ENCODE measurements at regions not wholly inside any gene's neighbourhood (a gene's known extent, or its start where the extent isn't known, plus 50 kb on each side); places are given as distances from the start of the nearest gene placed in this dataset.

DNA sequence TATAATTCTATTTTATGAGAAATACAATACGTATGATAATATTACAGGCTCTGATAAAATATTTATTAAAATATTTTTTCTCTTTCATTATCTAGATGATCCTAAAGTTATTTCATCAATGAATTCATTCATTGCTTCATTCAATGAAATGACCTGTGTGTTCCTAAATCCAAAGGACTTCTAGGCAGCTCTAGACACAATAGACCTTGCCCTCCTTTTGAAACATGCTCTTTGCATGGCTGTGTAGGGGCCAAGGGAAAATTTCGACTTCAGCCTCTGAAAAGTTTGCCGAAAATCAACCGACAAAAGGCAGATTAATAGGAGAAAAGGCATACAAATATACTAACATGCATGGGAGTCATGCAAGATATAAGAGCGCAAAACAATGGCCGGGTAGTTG lies 402.0 kb downstream of the ELAVL2 start:
- no peaks in the 10 kb centered on the region for H3K9me3 ChIP-seq (ENCODE audit: low read length)
- no peak overlapping the region for H3K4me3 ChIP-seq (ENCODE audit: low read length)
- no peaks in the 10 kb centered on the region for H3K27me3 ChIP-seq (ENCODE audit: insufficient read depth, low read depth, low read length)
- H4K20me1 ChIP-seq (ENCODE audit: insufficient read depth): no peaks in the 10 kb centered on the region
- H3K79me2 ChIP-seq (replicated peaks; ENCODE audit: insufficient read depth, low read length): no peaks in the 10 kb centered on the region
- H3K9ac ChIP-seq (ENCODE audit: low read length): no peak overlapping the region
- TF ChIP-seq EZH2 (IDR thresholded peaks at IDR 0.05; ENCODE audit: borderline replicate concordance, insufficient read depth, low read length, poor library complexity, severe bottlenecking) (no peak), TAF1 (IDR thresholded peaks at IDR 0.05; ENCODE audit: low read depth) (no peak), POLR2AphosphoS5 (IDR thresholded peaks at IDR 0.05) (no peak), REST (IDR thresholded peaks at IDR 0.05; ENCODE audit: borderline replicate concordance) (no peak), EP300 (conservative IDR thresholded peaks at IDR 0.05; ENCODE audit: poor library complexity, severe bottlenecking) (no peak)
- TF ChIP-seq, protein P1, sequence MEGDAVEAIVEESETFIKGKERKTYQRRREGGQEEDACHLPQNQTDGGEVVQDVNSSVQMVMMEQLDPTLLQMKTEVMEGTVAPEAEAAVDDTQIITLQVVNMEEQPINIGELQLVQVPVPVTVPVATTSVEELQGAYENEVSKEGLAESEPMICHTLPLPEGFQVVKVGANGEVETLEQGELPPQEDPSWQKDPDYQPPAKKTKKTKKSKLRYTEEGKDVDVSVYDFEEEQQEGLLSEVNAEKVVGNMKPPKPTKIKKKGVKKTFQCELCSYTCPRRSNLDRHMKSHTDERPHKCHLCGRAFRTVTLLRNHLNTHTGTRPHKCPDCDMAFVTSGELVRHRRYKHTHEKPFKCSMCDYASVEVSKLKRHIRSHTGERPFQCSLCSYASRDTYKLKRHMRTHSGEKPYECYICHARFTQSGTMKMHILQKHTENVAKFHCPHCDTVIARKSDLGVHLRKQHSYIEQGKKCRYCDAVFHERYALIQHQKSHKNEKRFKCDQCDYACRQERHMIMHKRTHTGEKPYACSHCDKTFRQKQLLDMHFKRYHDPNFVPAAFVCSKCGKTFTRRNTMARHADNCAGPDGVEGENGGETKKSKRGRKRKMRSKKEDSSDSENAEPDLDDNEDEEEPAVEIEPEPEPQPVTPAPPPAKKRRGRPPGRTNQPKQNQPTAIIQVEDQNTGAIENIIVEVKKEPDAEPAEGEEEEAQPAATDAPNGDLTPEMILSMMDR (IDR thresholded peaks at IDR 0.05; ENCODE audit: poor library complexity, severe bottlenecking): no peak
- no peaks in the 10 kb centered on the region for H3K36me3 ChIP-seq (ENCODE audit: insufficient read depth, low read length)
- H3K27ac ChIP-seq (ENCODE audit: low read length): no peak overlapping the region
- H2AFZ ChIP-seq (ENCODE audit: low read depth, low read length): no peak overlapping the region
- no peaks in the 10 kb centered on the region for H3F3A ChIP-seq (ENCODE audit: insufficient read depth, low read length, poor library complexity, severe bottlenecking)
- no peak overlapping the region for H3K4me2 ChIP-seq (ENCODE audit: low read length)
- no peaks in the 10 kb centered on the region for H3K9me2 ChIP-seq (ENCODE audit: insufficient read depth, low read length)

- no peaks in the 10 kb centered on the region for H3K36me3 ChIP-seq (ENCODE audit: insufficient read depth, low read length)
- H3K9me2 ChIP-seq (ENCODE audit: insufficient read depth, low read length): no peaks in the 10 kb centered on the region
- H4K20me1 ChIP-seq (ENCODE audit: insufficient read depth): no peaks in the 10 kb centered on the region
- no peak overlapping the region for H3K4me3 ChIP-seq (ENCODE audit: low read length)
- no peaks in the 10 kb centered on the region for H3K27me3 ChIP-seq (ENCODE audit: insufficient read depth, low read depth, low read length)
- H3K79me2 ChIP-seq (replicated peaks; ENCODE audit: insufficient read depth, low read length): no peaks in the 10 kb centered on the region
- H3K9me3 ChIP-seq (ENCODE audit: low read length): no peaks in the 10 kb centered on the region
- no peak overlapping the region for H3K4me2 ChIP-seq (ENCODE audit: low read length)
- H3K27ac ChIP-seq (ENCODE audit: low read length): no peak overlapping the region
- no peak overlapping the region for H2AFZ ChIP-seq (ENCODE audit: low read depth, low read length)
- TF ChIP-seq EP300 (conservative IDR thresholded peaks at IDR 0.05; ENCODE audit: poor library complexity, severe bottlenecking) (no peak), MXI1 (conservative IDR thresholded peaks at IDR 0.05; ENCODE audit: poor library complexity, severe bottlenecking) (no peak), RAD21 (conservative IDR thresholded peaks at IDR 0.05) (no peak), TAF1 (IDR thresholded peaks at IDR 0.05; ENCODE audit: low read depth) (no peak), POLR2AphosphoS5 (IDR thresholded peaks at IDR 0.05) (no peak)
- TF ChIP-seq, protein P1 (IDR thresholded peaks at IDR 0.05; ENCODE audit: poor library complexity, severe bottlenecking): no peak
- H3K9ac ChIP-seq (ENCODE audit: low read length): no peak overlapping the region
- H3F3A ChIP-seq (ENCODE audit: insufficient read depth, low read length, poor library complexity, severe bottlenecking): no peaks in the 10 kb centered on the region
Observed at GRCh38 chr9:23426144-23426543, 399.9 kb downstream of the ELAVL2 start.
